ENCODE measurements at regions not wholly inside any gene's neighbourhood (a gene's known extent, or its start where the extent isn't known, plus 50 kb on each side); places are given as distances from the start of the nearest gene placed in this dataset.
"Not testable (repeated sequence)": the region's sequence is repeated elsewhere in the genome, so short reads cannot be mapped to it uniquely, and the experiment has no call there.

DNA sequence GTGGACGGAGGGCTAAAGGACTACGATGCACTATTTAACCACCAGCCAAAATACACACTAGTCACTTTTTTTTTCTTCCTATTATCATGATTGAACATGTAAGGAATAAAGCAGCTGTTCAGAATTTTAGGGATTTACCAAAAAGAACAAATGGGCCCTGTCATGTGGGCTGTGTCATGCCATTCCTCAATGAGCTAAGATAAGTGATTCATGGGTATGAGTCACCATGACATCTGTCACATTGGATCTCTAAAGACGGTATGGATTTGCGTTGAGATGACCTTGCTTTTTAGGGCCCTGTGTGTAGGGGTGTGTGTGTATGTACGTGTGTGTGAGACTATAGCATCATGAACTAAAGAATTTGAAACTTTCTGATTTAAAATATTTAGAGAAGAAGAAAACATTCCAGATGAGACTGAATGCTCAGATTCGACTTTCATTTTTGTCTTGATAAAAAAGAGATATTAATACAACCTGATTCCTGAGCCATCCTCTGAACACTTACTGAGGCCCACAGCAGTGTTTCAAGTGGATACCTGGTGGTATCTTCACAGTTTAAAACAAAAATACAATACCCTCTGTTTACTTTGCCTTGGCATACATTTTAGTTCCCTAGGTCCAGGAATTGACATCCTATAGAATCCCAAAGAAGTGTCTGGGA, 246.1 kb upstream of the DUSP10 start:
- no peaks in the 10 kb centered on the region for H3K9me3 ChIP-seq
- TF ChIP-seq POLR2AphosphoS5 (IDR thresholded peaks at IDR 0.05) (no peak), POLR2A (IDR thresholded peaks at IDR 0.05) (no peak), EP300 (IDR thresholded peaks at IDR 0.05) (no peak)
- TF ChIP-seq, protein P1, sequence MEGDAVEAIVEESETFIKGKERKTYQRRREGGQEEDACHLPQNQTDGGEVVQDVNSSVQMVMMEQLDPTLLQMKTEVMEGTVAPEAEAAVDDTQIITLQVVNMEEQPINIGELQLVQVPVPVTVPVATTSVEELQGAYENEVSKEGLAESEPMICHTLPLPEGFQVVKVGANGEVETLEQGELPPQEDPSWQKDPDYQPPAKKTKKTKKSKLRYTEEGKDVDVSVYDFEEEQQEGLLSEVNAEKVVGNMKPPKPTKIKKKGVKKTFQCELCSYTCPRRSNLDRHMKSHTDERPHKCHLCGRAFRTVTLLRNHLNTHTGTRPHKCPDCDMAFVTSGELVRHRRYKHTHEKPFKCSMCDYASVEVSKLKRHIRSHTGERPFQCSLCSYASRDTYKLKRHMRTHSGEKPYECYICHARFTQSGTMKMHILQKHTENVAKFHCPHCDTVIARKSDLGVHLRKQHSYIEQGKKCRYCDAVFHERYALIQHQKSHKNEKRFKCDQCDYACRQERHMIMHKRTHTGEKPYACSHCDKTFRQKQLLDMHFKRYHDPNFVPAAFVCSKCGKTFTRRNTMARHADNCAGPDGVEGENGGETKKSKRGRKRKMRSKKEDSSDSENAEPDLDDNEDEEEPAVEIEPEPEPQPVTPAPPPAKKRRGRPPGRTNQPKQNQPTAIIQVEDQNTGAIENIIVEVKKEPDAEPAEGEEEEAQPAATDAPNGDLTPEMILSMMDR (IDR thresholded peaks at IDR 0.05), result no peak
- H3K27ac ChIP-seq, result no peak overlapping the region
- no peak overlapping the region for H3K4me3 ChIP-seq
- H3K4me1 ChIP-seq, result peaks cover 0 to 16% (median 5%) of the 10 kb centered on the region in 4 donors
- WGBS, 2 donors, result 67 to 80% methylated on average over 6 of the region's 6 CpGs
- no peaks in the 10 kb centered on the region for H3K36me3 ChIP-seq
- intact Hi-C loops (cut with DNase I), result no loop called here
- no peak for DNase-seq
- H3K27me3 ChIP-seq, result no peaks in the 10 kb centered on the region

DNA sequence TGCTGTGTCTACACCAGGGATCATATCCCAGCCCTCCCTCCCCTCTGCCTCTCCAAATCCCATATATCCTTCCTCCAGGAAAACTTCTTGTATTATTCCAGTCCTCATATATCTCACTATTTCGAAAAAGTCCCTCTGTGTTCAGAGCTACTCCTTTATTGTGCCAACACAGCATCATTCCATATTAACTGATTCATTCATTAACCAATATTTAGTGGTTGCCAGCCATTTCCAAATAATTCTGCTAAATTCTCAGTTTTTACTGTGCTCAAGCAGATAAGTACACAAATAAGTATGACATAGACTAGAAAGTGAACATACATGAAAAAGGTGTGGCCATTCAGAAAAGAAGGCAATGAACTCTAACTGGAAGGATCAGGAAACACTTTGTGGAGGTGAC, 241.6 kb upstream of the DUSP10 start:
- no peak overlapping the region for H3K27ac ChIP-seq
- no peak for DNase-seq
- 77 to 81% methylated on average over 1 of the region's 1 CpG for WGBS, 2 donors
- no peaks in the 10 kb centered on the region for H3K27me3 ChIP-seq
- H3K4me3 ChIP-seq, result no peak overlapping the region
- no peaks in the 10 kb centered on the region for H3K4me1 ChIP-seq
- H3K36me3 ChIP-seq, result no peaks in the 10 kb centered on the region
- TF ChIP-seq, protein P1 (IDR thresholded peaks at IDR 0.05), result no peak
- TF ChIP-seq EP300 (IDR thresholded peaks at IDR 0.05), result no peak
- no peak for TF ChIP-seq POLR2A (IDR thresholded peaks at IDR 0.05)
- TF ChIP-seq POLR2AphosphoS5 (IDR thresholded peaks at IDR 0.05), result no peak
- no peaks in the 10 kb centered on the region for H3K9me3 ChIP-seq
- intact Hi-C loops (cut with DNase I), result no loop called here

DNA sequence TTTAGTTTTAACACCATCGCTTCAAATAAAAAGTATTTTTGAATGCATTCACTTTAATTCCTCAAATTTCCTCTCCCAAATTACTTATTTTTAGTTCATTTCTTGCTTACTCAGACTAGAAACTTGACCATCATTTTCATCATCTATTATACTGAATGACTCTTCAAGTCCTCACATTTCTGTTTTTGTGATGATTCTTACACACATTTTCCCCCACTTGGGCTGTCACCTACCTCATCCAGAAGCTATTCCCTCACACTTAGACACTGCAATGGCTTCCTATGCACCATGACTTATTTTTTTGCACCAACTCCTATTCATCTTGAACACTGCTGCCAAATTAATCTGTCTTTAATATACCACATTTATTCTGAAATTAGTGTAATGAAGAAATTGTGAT, 239.6 kb upstream of the DUSP10 start:
- no peak for DNase-seq
- Histone ChIP-seq H3K9me3 (no peaks in the 10 kb centered on the region), H3K36me3 (no peaks in the 10 kb centered on the region), H3K4me1 (no peaks in the 10 kb centered on the region), H3K27me3 (no peaks in the 10 kb centered on the region), H3K27ac (no peak overlapping the region), H3K4me3 (no peak overlapping the region)
- TF ChIP-seq EP300 (IDR thresholded peaks at IDR 0.05), result no peak
- TF ChIP-seq, protein P1 (IDR thresholded peaks at IDR 0.05), result no peak
- TF ChIP-seq POLR2AphosphoS5 (IDR thresholded peaks at IDR 0.05), result no peak
- no peak for TF ChIP-seq POLR2A (IDR thresholded peaks at IDR 0.05)
- WGBS, 2 donors, result 92 to 95% methylated on average over 1 of the region's 1 CpG
- intact Hi-C loops (cut with DNase I), result no loop called here

DNA sequence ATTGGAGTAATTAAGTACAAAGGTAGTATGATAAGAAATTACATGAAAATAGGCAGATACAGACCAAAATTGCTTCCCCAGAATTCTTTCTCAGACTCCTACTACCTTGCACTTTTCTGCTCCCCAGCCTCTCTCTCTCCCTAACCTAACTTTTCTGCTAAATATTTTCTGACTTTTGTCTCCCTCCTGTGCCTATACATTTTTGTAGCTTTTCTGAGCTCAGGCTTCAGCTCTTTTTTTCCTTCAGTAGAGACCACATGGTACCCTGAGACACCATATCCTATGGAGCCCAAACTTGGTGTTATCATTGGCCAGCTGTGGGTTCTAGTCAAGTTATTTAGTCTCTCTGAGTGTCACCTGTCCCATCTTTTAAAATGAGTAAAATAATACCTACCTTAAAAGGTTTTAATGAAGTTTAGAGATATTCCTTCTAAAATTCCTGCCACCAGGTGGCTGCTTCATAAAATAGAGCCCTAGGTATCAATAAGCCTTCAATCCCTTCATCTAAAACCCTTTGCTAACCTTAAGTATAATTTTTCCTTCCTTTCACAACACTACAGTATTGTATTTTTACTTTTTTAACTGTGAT, 237.6 kb upstream of the DUSP10 start:
- no peaks in the 10 kb centered on the region for H3K36me3 ChIP-seq
- H3K27ac ChIP-seq, result no peak overlapping the region
- no peaks in the 10 kb centered on the region for H3K9me3 ChIP-seq
- DNase-seq, result no peak
- H3K27me3 ChIP-seq, result no peaks in the 10 kb centered on the region
- H3K4me1 ChIP-seq, result no peaks in the 10 kb centered on the region
- H3K4me3 ChIP-seq, result no peak overlapping the region
- intact Hi-C loops (cut with DNase I), result no loop called here
- TF ChIP-seq, protein P1 (IDR thresholded peaks at IDR 0.05), result no peak
- no peak for TF ChIP-seq POLR2A (IDR thresholded peaks at IDR 0.05)
- no peak for TF ChIP-seq POLR2AphosphoS5 (IDR thresholded peaks at IDR 0.05)
- no peak for TF ChIP-seq EP300 (IDR thresholded peaks at IDR 0.05)

DNA sequence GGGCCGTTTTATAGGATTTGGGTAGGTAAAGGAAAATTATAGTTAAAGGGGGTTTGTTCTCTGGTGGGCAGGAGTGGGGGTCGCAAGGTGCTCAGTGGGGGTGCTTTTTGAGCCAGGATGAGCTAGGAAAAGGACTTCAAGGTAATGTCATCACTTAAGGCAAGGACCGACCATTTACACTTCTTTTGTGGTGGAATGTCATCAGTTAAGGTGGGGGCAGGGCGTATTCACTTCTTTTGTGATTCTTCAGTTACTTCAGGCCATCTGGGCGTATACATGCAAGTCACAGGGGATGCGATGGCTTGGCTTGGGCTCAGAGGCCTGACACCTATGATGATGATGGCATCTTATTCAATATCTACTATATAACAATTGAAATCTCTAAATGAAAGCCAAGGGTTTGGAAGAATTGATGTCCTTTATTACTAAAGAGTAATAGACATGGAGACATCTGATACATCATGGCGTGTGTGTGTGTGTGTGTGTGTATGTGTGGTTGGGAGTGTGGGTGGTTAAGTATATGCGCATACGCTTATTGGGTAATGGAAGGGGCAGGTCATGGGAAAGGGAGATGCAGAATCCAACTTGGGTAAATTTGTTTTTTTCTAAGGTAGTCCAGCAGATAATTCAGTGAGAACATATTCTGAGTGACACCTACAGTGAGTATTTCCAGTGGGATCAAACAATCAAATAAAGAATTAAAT, 236.9 kb upstream of the DUSP10 start:
- WGBS, 2 donors, result 85 to 90% methylated on average over 9 of the region's 9 CpGs
- H3K36me3 ChIP-seq; H3K4me1 ChIP-seq; H3K27ac ChIP-seq; H3K27me3 ChIP-seq; H3K9me3 ChIP-seq; intact Hi-C loops (cut with DNase I); DNase-seq; H3K4me3 ChIP-seq: not testable (repeated sequence)

DNA sequence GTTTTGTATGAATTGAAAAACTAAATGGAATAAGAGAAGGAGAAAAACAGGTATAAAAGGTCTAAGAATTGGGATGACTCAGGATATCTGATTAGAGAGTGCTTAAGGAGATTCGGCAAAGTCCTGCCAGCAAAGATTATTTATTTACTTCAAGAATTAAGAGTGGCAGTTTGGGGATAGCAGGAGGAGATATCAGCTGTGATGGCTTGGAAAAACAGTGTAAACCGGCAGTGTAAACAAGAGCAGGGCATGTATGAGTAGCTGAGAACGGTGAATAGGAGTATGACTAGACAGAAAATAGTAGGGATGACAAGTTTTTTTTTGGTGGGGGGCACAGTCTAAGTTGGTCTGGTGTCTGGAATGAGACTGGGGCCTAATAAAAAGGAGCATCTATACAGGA, 231.9 kb upstream of the DUSP10 start:
- H3K36me3 ChIP-seq; H3K27me3 ChIP-seq; intact Hi-C loops (cut with DNase I); DNase-seq; H3K9me3 ChIP-seq; H3K27ac ChIP-seq; H3K4me1 ChIP-seq; H3K4me3 ChIP-seq: not testable (repeated sequence)
- 63 to 74% methylated on average over 3 of the region's 3 CpGs for WGBS, 2 donors

All from sigmoid colon (tissue), 6 donors.